ENCODE measurements at regions not wholly inside any gene's neighbourhood (a gene's known extent, or its start where the extent isn't known, plus 50 kb on each side); places are given as distances from the start of the nearest gene placed in this dataset.
"Not testable (repeated sequence)": the region's sequence is repeated elsewhere in the genome, so short reads cannot be mapped to it uniquely, and the experiment has no call there.

DNA sequence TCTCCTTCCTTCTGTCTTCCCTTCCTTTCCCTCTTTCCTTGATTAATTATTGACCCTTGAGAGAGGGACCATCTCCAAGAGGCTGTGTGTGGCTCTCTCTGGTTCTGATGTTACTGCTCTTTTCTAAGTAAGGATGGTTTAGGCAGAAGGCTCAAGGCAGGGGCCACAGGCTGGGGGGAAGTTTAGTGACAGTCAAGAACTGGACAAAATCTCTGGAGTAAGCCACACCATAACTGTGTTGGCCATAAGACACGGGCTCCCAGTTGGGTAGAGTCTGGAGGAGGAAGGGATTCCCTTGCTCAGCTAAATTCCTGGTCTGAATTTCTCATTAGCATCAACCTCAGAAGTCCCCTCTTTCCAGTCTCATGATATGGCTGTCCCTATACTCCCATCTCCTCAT is 74.7 kb downstream of the BUD13 start:
- no peak for DNase-seq

DNA sequence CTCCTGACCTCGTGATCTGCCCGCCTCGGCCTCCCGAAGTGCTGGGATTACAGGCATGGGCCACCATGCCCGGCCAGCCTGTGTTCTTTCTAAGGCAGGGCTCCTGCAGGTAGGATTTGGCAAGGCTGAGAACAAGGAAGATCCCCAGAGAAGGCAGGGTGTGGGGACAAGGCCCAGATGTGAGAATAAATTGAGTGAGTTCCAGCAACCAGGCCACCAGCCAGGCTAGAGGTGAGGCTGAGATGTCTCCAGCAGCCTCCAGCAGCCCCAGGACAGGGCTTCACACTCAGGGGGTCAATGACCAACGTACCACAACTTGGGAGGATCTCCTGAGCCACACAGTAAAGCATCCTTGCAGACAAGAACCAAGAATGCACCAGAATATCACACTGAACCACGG is 75.1 kb downstream of the BUD13 start:
- DNase-seq: no peak

DNA sequence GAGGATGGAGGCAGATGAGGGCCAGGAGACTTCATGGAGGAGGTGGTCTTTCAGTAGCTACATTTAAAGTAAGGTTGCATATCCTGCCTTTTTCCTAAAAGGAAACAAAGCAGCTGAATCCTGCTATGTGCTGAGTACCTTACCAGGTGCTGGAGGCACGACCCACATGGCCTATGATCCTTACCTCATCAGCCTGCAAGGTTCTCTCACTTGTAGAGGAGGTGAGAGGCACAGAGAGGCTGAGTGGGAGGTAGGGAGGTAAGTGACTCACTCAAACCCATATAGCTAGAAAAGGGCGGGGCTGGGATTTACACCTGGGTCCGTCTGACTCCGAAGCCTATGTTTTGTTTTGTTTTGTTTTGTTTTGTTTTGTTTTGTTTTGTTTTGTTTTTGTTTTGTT is 75.8 kb downstream of the BUD13 start:
- no peak for DNase-seq

DNA sequence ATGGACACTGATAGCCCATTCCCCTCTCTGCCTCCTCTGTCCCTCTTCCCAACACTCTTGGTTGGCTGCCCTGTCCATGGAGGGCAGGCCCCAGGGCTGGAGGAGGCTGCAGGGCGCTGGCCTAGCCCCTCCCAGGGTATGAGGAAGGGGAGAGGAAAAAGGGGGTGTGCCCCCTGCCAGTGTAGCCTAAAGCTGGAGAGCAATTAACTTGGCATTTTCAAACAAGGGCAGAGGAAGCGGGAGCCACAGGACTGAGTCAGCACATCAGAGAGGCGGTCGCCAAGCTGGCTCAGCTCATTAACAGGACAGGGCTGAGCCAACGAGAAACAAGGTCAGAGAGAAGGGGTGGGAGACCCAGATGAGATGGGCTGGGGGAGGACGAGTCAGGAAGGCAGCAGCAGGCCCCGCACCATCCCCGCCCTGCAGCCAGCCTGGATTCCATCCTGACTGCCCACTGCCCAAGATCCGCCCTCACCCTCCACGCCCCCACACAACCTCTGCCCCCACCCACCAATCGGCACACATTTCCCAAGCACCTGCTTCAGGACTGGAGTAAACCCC is 76.3 kb downstream of the BUD13 start:
- DNase-seq: no peak

DNA sequence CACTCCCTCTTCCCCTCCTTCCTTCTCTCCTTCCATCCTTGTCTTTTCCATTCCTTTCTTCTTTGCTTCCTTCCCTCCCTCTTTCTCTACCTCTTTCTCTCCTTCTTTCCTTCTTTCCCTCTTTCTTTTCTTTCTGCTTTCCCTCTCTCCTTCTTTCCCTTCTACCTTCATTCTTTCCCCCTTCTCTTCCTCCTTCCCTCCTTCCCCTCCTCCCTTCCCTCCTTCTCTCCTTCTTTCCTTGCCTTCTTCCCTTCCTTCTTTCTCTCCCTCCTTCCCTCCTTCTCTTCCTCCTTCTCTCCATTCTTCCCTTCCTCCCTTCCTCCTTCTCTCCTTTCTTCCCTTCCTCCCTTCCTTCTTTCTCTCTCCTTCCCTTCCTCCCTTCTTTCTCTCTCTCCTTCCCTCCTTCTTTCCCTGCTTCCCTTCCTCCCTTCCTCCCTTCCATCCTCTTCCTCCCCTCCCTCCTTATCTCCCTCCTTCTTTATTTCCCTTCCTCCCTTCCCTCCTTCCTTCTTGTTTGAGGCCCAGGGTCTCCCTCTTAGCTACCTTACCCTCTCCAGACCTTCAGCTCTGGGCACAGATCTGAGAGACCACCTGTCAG is 77.0 kb downstream of the BUD13 start:
- no peak for DNase-seq

DNA sequence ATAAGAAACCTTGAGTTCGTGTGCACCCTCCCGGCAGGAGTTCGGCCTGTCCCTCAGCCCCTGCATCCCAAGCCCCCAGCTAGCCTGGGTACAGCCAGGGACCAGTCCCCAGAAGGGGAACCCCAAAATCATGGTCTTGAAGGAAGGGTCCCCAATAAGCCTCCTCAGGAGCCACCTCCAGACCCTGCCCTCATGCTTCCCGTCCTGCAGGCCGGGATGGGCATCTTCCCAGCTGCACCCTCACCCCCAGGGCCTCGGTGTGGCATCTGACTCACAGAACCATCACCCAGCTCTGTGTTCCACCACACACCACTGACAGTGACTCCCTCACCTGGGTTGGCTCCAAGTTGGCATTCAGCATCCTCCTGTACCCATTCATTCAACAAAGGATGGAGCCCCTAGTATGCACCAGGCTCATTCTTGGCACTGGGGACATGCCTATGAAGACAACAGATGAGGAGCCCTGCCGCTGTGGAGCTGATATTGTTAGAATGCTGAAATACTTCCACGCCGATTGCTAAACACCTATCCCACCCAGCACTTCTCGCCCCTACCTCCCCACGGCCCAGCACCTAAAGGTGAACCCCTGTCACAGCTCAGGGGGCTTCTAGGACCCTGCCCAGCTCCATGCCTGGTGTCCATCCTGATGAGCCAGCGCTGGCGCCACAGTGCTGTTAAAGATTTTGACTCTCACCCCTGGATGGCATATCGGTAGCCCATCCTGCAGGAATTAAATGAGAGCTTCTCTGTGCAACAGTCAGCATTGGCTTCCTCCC is 77.8 kb downstream of the BUD13 start:
- DNase-seq: no peak

DNA sequence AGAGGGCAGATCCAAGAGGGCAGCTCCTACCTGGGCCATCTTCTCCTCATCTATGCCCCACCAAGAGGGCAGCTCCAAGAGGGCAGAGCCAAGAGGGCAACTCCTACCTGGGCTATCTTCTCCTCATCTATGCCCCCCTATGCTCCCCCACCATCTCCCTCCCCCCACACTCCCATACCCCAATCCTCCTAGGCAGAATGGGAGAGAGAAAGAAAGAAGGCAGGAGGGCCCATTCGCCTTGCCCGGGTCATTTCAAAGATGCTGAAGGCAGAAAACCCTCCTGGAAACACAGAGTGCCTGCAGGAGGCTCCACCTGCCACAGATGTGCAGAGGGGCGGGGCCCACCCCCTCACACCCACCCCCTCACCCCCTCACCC is 78.5 kb downstream of the BUD13 start:
- no peak for DNase-seq

DNA sequence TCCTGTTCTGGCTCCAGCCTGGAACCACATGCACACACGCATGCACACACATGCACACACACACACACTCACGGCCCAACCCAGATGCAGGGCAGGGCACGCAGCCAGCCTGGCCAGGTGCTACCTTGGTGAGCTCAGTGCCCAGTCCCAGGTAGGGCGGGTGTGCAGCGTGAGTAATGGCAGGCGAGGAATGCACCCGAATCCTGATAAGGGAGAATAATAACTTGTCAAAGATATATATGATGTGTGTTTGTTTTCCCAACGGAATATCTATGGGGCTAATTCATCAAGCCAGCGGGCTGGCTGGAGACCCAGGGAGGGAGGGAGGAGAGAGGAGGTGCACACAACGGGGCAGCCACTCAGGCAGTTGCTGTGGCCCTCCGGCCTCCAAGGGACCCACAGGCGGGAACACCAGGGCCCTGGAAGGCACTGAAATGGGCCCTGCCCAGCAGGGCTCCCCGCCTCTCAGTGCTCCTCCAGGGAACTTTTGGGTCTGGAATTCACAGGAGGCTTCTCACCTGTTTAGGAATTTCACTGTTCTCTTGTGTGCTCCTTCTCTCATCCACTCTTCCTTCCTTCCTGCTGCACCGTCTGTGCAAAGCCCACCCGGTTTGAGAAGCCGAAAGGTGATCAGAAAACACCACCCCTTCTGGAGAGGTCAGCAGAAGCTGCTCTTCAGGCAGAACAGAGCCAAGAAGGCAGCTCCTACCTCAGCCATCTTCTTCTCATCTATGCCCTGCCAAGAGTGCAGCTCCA is 79.0 kb downstream of the BUD13 start:
- DNase-seq: no peak

DNA sequence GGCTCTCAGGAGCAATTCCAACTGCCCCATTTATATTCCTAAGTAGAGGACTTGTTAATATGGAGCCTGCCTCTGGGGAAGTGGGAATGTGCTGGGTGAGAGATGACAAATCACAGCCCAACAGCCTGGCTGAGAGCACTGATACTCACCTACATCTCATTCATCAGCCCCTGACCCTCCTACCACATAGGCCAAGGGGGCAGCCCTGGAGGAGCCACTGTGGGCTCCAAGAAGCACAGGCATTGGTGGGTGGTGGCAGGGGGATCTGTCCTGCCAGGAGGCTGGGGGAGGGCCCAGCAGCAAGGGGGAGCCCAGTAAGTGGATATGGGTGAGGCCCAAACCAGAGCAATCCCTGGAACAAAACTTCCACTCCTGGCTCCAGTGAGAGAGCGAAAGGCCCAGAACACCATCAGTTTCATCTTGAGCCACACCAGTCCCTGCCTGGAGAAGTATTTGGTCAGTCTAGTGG is 79.7 kb downstream of the BUD13 start:
- no peak for DNase-seq

DNA sequence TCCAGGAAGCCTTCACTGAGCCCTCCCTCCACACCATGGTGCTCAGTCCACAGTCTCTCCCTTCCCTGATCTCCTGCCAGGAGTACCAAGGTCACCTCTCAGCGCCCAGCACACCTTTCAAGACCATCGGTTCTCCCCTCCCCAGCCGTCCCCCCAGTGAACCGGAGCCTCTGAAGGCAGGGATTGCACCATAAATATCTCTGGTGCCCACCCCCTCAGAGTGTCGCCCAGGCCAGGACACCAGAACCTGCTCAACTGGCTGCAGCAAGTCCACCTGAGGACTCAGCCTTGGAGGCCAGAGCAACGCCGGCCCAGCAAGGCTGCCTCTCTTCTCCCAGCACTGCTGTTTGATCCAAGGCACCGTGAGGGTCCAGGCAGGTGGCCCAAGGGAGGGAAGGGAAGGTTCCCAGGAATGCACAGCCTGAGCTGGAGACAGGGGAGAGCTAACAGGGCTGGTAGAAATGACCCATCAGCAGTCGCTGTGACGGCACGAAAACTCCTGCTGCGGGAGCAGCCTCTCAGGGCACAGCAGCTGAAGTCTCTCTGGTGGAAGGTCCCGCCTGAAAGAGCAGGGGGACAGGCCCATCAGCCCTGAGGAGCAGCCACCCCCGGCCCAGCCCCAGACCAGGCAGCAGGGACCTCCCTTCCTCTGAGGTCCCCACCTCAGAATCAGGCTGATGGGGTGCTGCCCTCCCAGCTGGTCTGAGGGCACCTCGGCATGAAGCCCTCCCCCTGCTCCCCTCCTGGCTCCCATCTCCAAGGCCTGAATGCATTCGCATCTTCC is 80.3 kb downstream of the BUD13 start:
- DNase-seq: no peak

DNA sequence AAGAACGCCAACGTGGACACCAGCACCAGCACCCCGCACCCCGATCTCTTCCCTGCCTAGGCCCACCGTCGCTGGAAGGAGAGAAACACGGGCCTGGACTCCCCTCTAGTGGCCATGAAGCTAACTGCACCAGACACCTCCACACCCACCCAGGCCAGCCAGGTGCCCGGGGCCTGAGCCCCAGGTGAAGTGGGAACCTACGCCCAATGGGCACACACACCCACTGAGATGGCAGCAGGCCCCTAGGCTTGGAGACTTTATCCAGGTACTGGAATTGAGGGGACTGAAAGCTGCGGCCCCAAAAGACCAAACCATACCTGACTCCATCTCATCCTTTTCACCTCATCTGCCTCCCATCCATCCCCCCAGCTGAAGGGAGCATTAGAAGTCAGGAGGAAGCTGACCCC is 81.0 kb downstream of the BUD13 start:
- DNase-seq: peak; percentile 5

DNA sequence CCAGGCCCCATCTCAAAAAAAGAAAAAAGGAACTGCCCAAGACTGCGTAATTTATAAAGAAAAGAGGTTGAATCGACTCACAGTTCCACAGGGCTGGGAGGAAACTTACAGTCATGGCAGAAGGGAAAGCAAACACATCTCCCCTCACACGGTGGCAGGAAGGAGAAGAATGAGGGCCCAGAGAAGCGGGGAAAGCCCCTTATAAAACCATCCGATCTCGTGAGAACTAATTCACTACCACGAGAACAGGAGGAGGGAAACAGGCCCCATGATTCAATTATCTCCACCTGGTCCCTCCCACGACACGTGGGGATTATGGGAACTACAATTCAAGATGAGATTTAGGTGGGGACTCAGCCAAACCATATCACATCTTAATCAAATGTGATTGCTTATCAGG is 82.2 kb downstream of the BUD13 start:
- no peak for DNase-seq

DNA sequence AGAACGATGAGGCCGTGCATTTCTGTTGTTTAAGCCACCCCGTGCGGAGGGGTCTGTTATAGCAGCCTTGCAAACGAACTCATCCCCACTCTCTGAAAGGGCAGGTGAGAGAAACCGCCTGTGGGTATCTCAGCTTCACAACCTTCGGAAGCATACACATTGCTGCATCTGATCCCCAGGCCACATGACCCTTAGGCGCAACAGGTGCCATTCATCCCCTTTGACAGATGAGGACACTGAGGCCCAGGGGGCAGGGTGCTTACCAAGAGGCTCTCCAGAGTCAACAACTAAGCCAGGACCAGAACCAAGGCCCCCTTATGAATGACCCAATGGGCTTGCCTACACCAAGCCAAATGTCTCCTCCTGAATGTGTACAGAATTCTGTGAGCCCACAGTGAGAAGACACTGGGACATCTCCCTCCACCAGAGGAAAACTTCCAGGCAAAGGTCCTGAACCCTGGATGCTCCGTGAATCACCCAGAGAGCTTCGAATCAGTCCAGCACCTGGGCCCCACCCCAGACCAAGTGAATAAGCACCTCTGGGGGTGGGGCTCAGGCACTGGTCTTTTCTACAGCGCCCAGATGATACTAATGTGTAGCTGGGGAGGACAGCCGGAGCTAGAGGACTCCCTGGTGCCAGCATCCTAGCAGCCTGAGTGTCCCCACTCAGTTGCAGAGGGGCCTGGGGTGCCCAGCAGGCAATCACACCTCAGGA is 83.2 kb downstream of the BUD13 start:
- no peak for DNase-seq

DNA sequence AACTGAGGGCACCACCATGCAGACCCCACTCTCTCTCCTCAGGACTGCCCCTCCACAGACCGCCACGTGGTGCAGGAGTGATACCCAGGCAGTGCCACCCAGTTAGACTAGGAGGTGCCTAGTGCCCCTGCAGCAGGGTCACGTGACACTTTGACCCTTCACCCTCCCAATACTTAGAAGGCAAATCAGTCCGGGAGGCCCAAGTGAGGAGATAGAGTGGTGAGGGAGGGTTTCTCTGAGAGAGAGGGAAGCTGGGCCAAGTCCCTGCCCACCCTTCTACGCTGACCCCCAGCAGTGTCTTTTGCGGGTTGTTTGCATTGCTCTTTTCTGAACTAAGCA is 84.6 kb downstream of the BUD13 start:
- no peak for DNase-seq

DNA sequence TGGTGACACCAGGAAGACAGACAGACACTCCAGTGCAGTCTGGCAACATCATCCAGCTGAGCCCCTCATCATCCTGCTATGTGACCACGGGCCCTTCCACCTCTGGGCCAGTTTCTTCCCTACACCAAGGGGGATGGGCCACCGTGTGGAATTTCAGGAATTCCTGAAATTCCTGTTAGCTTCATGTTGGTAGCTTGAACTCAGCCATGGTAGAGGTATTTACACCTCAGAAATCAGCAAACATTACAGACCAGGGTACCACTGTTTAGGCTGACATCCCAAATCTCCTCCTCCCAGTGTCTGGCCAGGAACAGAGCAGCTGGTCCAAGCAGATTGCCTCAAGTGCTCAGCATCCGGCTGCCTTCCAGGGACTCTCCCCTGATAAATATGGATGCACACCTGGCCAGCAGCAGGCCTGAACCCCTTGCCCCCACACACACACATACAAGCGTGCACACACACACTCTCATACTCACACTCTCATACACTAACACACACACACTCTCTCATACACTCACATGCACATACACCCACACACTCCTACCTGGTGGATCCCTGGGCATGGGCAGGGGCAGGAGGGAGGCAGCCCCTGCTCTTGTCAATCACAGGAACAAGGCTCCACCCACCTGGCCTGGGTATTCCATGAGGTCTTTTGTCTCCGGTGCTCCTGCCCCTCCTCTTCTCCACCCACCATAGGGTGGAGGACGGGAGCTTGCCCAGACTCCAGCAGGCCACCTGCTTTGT is 85.2 kb downstream of the BUD13 start:
- DNase-seq: no peak

DNA sequence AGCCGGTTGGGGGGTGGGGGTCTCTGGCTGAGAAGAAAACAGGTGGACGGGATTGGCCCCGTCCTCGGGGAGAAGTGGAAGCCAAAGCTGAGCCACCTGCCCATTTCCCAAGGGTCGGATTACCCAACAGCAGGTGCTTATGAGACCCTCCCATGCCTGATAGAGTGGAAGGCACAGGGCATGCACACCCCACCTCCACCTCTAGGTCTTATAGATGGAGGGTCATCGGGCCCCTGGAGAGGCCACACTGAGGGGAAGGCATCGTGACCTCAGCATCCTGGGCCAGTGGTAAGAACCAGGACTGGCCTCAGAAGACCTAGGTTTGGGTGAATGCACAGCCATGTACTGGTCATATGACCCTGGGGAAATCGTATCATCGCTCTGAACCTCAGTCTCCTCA is 85.9 kb downstream of the BUD13 start:
- no peak for DNase-seq

DNA sequence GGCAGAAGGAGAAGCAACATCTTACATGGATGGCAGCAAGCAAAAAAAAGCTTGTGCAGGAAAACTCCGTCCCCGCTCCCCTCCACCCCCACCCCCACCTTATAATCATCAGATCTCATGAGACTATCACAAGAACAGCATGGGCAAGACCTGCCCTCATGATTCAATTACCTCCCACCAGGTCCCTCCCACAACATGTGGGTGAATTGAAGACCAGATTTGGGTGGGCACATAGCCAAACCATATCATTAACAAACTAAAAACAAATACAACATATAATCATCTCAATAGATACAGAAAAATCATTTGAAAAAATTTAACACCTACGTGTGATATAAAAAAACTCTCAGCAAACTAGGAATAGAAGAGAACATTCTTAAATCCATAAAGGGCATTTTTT is 88.8 kb downstream of the BUD13 start:
- no peak for DNase-seq

DNA sequence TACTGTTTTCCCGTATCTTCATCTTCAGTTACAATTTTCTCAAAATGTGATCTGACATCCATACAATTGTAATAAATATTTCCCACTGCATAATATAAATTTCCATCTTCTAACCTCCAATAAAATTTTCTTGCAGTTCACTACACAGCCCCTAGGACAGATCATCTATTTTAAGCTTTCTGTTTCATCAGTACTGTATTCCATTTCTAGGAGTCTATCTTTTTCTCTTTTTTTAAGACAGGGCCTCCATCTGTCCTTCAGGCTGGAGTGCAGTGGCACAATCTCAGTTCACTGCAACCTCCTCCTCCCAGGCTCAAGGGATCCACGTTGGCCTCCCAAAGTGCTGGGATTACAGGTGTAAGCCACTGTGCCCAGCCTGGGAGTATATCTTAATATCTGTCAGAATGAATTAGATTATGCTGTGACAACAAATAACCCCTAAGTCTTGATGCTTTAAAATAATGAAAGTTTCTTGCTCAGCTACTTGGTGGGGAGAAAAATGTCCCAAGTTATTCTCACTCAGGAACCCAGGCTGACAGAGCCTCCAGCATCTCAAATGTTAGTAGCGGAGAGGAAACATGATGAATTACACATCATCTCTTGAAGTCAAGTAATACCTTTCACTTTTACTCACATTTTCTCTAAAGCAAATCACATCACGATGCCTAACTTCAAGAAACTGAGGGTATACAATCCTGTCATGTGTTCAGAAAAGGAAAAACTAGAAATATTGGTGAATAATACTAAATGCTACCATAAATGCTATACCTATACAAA is 92.2 kb downstream of the BUD13 start:
- DNase-seq: no peak

DNA sequence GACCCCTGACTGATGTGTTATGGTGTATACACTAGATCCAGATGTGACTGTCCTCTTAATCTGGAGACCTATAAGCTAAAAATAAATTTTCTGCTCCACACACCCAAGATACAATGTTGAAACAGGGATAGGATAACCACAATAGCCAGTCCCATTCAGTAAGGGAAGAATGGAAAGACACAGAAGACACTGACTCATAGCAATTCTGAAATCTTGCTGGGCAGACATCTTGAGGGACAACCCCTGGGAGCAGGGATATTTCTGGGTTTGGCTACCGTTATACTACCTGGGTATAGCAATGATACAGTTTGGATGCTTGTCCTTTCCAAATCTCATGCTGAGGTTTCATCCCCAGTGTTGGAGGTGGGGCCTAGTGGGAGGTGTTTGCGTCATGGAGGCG is 93.9 kb downstream of the BUD13 start:
- no peak for DNase-seq

DNA sequence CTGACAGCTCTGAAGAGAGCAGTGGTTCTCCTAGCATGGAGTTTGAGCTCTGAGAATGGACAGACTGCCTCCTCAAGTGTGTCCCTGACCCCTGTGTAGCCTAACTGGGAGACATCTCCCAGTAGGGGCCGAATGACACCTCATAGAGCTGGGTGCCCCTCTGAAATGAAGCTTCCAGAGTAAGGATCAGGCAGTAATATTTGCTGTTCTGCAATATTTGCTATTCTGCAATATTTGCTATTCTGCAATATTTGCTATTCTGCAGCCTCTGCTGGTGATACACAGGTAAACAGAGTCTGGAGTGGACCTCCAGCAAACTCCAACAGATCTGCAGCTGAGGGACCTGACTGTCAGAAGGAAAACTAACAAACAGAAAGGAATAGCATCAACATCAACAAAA is 105.5 kb downstream of the BUD13 start:
- DNase-seq: not testable (repeated sequence)
